Chondrocyte (in vitro differentiated cells): ENCODE measurements at regions not wholly inside any gene's neighbourhood (a gene's known extent, or its start where the extent isn't known, plus 50 kb on each side); places are given as distances from the start of the nearest gene placed in this dataset.

ENCODE experiments used
- DNase-seq: peaks from one replicate; pipeline ENCODE4 v3.0.0; 2021; ENCODE audit warnings: mixed read lengths, low spot score
- H3K27ac Mint-ChIP-seq: one replicate; pipeline ENCODE4 v1.8.0; 2021; ENCODE audit warnings: mild to moderate bottlenecking, moderate library complexity, mixed read lengths; ENCODE audit not compliant: unreplicated experiment
- H3K27me3 Mint-ChIP-seq: 2 replicates; pipeline ENCODE4 v1.8.0; 2021; ENCODE audit warnings: low read depth, mixed read lengths
- H3K36me3 Mint-ChIP-seq: 2 replicates; pipeline ENCODE4 v1.8.0; 2021; ENCODE audit warnings: low read depth, mixed read lengths
- H3K4me1 Mint-ChIP-seq: 2 replicates; pipeline ENCODE4 v1.8.0; 2021; ENCODE audit warnings: low read depth, mild to moderate bottlenecking, mixed read lengths
- H3K4me3 Mint-ChIP-seq: one replicate; pipeline ENCODE4 v1.8.0; 2021; ENCODE audit warnings: mild to moderate bottlenecking, moderate library complexity, mixed read lengths; ENCODE audit not compliant: unreplicated experiment
- H3K9me3 Mint-ChIP-seq: 2 replicates; pipeline ENCODE4 v1.8.0; 2021; ENCODE audit warnings: low read depth, mixed read lengths
- CTCF ChIP-seq: fragments of 200-600 bp; sonication (generic); IDR thresholded peaks from 2 replicates; pipeline ENCODE4 v1.5.0; 2021; ENCODE audit warnings: antibody characterized with exemption, mild to moderate bottlenecking, moderate library complexity

DNA sequence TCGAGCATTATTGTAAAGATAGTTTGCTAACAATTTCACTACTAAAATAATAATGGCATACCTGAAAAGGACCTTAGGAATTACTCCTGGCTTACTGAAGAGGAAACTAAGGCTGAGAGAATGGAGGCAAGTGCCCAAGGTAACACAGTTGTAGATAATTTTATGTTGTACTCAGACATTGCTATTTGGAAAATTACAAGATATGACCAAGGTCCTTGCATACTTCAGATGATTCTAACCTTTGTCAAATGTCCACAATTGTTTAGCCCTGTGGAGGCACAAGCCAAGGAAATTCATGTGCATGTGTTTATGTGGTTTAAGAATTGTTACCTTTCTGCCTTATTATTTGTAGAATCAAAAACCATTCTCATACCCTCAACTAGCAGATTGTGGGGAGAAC lies 105.7 kb downstream of the TUSC7 start:
- Mint-ChIP-seq H3K4me3 (no peak overlapping the region), H3K27ac (no peak overlapping the region), H3K27me3 (peaks cover 17% of the 10 kb centered on the region), H3K36me3 (no peaks in the 10 kb centered on the region), H3K9me3 (peaks cover 8% of the 10 kb centered on the region), H3K4me1 (no peaks in the 10 kb centered on the region)
- no peak for DNase-seq
- no peak for TF ChIP-seq CTCF

DNA sequence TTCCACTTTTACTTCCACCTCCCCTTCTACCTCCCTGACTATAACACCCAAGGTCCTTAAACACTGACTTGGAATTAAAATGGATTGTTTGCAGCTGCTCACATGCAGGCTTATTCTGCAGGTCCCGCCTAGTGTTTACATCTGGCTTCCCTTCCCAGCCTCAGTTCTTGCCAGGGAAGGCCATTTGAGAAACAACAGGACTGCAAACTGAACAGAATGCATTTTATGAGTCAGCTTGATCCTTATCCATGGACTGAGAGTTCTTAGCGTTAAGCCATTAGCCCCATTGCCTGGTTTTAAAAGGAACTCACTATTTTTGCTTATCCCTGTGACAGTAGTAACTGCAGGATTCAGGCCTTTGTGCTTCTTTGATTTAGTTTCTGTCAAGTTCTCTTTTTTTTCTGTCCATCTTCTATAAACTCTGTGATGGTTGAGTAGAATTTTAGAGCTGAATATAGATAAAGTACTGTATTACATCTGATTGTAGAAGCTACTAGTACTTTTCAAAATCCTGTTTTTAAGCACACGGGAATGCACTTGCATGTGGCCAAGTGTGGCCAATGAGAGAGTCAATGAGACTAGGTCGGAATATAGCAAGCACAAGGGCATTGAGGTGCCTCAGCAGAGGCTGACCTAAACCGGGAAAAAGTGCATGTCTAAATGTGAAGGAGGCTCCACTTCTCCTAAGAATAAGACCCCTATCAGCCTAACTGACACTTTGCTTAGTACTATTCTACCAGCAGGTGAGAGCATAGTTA lies 106.4 kb downstream of the TUSC7 start:
- Mint-ChIP-seq H3K4me1 (no peaks in the 10 kb centered on the region), H3K36me3 (no peaks in the 10 kb centered on the region), H3K27me3 (peaks cover 17% of the 10 kb centered on the region), H3K9me3 (peaks cover 1% of the 10 kb centered on the region), H3K4me3 (no peak overlapping the region), H3K27ac (no peak overlapping the region)
- DNase-seq, result no peak
- no peak for TF ChIP-seq CTCF

DNA sequence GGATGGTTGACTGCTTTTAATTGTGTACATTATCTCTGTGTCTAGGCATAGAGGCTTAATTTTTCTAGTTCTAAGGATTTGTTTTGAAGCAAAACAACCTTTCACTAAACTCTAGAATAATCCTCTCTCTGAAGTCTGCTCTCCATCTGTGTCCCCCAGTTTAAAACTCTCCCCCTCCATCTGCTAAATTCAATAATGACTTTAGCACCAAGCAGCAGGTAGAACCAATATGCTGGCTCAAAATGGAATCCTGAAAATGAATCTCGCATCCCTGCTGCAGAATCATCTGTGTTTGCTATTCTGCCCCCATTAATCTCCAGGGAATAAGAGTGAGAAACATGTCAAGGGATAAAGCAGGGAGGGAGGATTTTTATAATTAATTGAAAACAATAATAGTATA lies 111.8 kb downstream of the TUSC7 start:
- no peak for DNase-seq
- Mint-ChIP-seq H3K36me3 (no peaks in the 10 kb centered on the region), H3K4me1 (no peaks in the 10 kb centered on the region), H3K9me3 (no peaks in the 10 kb centered on the region), H3K27me3 (peaks cover 16% of the 10 kb centered on the region), H3K4me3 (no peak overlapping the region), H3K27ac (no peak overlapping the region)
- no peak for TF ChIP-seq CTCF

DNA sequence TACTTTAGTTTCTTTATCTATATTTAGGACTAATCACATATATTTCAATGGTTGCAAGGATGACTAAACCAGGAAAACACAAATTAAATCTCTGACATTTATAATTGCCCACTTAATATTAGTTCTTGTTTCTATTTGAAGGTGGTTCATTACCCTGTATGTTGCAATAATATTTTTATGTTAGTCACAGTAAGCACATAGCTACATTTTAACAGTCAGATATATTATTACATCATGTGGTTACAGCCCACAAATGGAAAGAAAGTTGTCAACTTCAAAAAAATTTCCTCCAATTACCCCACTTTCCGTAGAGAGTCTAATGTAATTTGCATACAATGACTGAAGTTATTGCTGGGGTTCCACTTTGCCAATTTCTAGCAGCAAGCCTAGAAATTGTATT lies 114.6 kb downstream of the TUSC7 start:
- no peak overlapping the region for H3K4me3 Mint-ChIP-seq
- no peak for DNase-seq
- H3K27me3 Mint-ChIP-seq, result peaks cover 7% of the 10 kb centered on the region
- no peak overlapping the region for H3K27ac Mint-ChIP-seq
- no peaks in the 10 kb centered on the region for H3K36me3 Mint-ChIP-seq
- H3K4me1 Mint-ChIP-seq, result no peaks in the 10 kb centered on the region
- no peaks in the 10 kb centered on the region for H3K9me3 Mint-ChIP-seq
- no peak for TF ChIP-seq CTCF

DNA sequence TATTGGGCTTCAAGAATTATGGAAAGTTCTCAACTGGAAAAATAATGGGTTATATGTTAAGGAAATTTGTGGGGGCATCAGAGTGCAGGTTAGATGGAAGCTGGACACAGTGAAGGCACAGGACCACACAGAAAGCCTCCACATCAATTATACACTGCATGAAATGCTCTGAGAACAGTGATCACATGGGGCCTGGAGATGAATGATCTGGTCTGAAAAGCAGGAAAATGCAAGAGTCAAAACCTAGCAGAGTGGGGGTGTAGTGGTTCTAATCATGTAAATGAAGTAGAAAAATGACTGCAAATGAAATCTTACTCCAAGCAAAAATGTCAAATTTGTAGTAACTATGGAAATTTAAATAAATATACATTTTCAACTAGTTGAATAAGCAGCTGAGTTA lies 123.6 kb downstream of the TUSC7 start:
- no peaks in the 10 kb centered on the region for H3K4me1 Mint-ChIP-seq
- H3K9me3 Mint-ChIP-seq, result no peaks in the 10 kb centered on the region
- H3K36me3 Mint-ChIP-seq, result no peaks in the 10 kb centered on the region
- DNase-seq, result no peak
- TF ChIP-seq CTCF, result no peak
- no peak overlapping the region for H3K27ac Mint-ChIP-seq
- no peaks in the 10 kb centered on the region for H3K27me3 Mint-ChIP-seq
- H3K4me3 Mint-ChIP-seq, result no peak overlapping the region
